ENCODE measurements at regions not wholly inside any gene's neighbourhood (a gene's known extent, or its start where the extent isn't known, plus 50 kb on each side); places are given as distances from the start of the nearest gene placed in this dataset.

DNA sequence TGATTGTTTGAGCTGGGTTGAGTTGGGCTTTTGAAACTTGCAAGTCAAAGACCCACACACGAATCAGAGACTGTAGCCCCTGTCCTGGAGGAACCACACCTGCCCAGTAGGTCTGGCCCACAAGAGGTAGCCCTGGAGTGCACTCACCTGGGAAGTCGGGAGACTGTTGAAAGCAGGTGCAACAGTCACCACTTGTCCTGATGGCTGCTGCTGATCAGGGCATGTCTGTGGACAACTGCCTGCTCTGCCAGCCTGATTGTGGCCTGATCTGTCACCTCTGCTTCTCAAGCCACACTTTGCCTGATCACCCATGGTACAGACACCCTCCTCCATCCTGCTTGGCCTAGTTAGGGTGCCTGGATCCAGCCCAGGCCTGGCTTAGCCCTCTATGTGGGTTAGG, 105.0 kb upstream of the HAAO start:
- H3K27ac ChIP-seq: no peak overlapping the region
- TF ChIP-seq, protein P1, sequence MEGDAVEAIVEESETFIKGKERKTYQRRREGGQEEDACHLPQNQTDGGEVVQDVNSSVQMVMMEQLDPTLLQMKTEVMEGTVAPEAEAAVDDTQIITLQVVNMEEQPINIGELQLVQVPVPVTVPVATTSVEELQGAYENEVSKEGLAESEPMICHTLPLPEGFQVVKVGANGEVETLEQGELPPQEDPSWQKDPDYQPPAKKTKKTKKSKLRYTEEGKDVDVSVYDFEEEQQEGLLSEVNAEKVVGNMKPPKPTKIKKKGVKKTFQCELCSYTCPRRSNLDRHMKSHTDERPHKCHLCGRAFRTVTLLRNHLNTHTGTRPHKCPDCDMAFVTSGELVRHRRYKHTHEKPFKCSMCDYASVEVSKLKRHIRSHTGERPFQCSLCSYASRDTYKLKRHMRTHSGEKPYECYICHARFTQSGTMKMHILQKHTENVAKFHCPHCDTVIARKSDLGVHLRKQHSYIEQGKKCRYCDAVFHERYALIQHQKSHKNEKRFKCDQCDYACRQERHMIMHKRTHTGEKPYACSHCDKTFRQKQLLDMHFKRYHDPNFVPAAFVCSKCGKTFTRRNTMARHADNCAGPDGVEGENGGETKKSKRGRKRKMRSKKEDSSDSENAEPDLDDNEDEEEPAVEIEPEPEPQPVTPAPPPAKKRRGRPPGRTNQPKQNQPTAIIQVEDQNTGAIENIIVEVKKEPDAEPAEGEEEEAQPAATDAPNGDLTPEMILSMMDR (conservative IDR thresholded peaks at IDR 0.05): no peak
- no peak for TF ChIP-seq ZFX (IDR thresholded peaks at IDR 0.05)

DNA sequence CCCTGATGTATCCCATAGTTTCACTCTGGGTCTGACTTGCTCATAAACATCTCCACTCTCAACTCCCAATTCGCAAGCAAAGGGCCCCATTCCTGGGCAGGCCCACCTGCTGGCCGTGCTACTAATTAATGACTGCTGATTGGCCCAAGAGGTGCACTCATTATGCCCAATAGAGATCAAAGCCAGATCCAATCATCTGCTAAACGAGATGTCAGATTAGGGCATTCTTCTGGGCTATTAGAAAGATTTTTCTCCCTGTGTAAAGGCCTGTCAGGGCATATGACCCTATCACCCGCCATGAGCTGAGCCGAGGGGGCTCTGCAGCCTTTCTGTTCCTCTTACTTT, 103.4 kb upstream of the HAAO start:
- TF ChIP-seq, protein P1 (conservative IDR thresholded peaks at IDR 0.05): no peak
- no peak for TF ChIP-seq ZFX (IDR thresholded peaks at IDR 0.05)
- no peak overlapping the region for H3K27ac ChIP-seq

DNA sequence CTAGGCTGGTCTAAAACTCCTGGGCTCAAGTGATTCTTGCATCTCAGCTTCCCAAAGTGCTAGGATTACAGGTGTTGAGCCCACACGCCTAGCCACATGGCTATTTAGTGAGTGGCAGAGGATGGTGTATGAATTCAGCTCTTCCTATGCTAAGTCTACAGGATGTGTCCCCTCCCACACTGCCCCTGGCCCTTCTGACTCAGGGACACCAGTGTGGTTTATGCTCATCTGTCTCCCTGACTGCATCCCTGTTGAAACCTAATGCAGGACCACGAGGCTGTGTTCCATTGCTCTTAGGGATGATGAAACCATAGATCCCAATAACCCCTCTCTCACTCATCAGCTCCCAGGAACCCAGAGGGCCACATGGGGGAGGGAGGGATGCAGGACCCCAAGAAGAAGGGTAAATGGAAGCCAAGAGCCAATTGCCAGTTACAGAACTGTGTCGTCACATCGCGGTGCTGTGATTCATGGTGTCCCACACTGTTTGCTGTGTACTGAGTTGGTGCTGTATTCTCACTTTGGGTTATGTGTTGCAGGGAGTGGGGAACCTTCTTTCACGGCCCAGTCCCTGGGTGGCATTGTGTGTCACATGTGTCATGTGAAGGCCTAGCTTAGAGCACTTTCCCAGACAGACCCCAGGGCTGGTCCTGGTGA, 102.9 kb upstream of the HAAO start:
- TF ChIP-seq, protein P1 (conservative IDR thresholded peaks at IDR 0.05): no peak
- H3K27ac ChIP-seq: no peak overlapping the region

DNA sequence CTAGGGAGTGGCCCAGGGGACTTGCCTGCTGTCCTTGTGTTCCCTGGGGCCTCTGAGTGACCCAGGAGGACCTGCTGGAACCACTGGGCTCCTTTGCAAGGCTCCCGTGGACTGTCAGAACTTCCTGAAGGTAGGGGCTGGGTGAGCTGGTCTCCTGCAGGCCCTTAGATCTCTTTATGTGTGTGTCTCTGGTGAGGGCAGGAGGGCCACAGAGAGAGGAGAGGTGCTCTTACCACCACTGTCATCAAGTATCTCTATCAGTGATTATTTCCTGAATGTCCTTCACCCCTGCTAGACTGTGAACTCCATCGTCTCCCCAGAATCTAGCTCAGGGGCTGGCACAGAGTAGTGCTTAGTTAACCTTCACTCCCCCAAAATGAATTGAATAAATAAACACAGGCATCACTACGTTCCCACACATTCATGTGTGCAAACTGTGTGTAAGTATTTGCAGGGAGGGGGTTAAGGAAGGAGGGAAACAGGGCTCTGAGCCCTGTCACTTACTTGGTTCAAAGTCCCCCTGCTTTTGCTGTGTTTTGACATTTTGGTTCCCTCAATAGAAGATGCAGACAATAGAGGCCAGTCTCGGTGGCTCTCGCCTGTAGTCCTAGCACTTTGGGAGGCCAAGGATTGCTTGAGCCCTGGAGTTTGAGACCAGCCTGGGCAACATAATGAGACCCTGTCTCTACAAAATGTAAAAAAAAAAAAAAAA, 100.8 kb upstream of the HAAO start:
- TF ChIP-seq, protein P1 (conservative IDR thresholded peaks at IDR 0.05): no peak
- no peak for TF ChIP-seq ZFX (IDR thresholded peaks at IDR 0.05)
- no peak overlapping the region for H3K27ac ChIP-seq

DNA sequence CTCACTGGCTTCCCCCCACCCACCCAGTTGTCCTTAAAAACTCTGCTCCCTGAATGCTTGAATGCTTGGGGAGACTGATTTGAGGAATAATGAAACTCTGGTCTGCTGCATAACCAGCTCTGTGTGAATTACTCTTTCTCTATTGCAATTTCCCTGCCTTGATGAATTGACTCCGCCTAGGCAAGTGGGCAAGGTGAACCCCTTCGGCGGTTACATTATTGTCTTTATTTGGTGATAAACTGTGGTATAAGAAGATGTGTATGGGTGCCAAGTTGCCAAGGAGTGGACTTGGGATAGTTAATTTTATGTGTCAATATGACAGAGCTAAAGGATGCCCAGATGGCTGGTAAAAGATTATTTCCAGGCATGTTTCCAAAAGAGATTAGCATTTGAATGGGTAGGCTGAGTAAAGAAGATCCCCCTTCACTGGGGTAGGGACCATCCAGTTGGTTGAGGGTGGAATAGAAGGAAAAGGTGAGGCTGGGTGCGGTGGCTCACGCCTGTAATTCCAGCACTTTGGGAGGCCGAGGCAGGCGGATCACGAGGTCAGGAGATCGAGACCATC, 98.5 kb upstream of the HAAO start:
- no peak for TF ChIP-seq ZFX (IDR thresholded peaks at IDR 0.05)
- TF ChIP-seq, protein P1 (conservative IDR thresholded peaks at IDR 0.05): no peak

DNA sequence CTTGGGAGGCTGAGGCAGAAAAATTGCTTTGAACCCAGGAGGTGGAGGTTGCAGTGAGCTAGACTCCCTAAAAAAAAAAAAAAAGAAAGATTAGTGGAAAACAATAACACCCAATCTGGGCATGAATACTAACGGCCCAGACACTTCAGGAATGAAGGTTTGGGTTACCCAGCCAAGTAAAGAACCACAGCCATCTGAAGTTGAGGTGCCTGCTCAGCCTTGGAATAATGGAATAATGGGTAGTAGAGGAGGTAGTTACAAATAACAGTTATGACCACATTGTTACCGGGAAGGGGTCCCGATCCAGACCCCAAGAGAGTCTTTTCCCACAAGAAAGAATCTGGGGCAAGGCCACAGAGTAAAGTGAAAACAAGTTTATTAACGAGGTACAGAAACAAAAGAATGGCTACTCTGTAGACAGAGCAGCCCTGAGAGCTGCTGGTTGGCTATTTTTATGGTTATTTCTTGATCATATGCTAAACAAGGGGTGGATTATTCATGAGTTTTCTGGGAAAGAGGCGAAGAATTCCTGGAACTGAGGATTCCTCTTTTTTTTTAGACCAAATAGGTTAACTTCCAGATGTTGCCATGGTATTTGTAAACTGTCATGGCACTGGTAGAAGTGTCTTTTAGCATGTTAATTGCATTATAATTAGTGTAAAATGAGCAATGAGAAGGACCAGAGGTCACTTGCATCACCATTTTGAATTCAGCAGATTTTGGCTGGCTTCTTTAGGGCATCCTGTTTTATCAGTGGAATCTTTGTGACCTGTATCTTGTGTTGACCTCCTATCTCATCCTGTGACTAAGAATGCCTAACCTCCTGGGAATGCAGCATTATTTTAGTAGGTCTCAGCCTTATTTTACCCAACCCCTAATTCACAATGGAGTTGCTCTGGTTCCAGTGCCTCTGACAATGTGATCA, 96.2 kb upstream of the HAAO start:
- TF ChIP-seq ZFX (IDR thresholded peaks at IDR 0.05): no peak
- TF ChIP-seq, protein P1 (conservative IDR thresholded peaks at IDR 0.05): no peak
- no peak overlapping the region for H3K27ac ChIP-seq

More for the DNA sequence above, 98.5 kb upstream of the HAAO start:
- no peak overlapping the region for H3K27ac ChIP-seq
